ENCODE measurements at regions not wholly inside any gene's neighbourhood (a gene's known extent, or its start where the extent isn't known, plus 50 kb on each side); places are given as distances from the start of the nearest gene placed in this dataset.

GRCh38 chr4:66376396-66376795, 706.1 kb upstream of the EPHA5 start:
- TF ChIP-seq, protein P1, sequence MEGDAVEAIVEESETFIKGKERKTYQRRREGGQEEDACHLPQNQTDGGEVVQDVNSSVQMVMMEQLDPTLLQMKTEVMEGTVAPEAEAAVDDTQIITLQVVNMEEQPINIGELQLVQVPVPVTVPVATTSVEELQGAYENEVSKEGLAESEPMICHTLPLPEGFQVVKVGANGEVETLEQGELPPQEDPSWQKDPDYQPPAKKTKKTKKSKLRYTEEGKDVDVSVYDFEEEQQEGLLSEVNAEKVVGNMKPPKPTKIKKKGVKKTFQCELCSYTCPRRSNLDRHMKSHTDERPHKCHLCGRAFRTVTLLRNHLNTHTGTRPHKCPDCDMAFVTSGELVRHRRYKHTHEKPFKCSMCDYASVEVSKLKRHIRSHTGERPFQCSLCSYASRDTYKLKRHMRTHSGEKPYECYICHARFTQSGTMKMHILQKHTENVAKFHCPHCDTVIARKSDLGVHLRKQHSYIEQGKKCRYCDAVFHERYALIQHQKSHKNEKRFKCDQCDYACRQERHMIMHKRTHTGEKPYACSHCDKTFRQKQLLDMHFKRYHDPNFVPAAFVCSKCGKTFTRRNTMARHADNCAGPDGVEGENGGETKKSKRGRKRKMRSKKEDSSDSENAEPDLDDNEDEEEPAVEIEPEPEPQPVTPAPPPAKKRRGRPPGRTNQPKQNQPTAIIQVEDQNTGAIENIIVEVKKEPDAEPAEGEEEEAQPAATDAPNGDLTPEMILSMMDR (IDR thresholded peaks at IDR 0.05; ENCODE audit: insufficient read depth, low read length, poor library complexity, severe bottlenecking): no peak
- no peak for TF ChIP-seq EZH2phosphoT487 (conservative IDR thresholded peaks at IDR 0.05; ENCODE audit: low read length)

Data from SU-DHL-6 (cell line).